GM19351 (cell line): ENCODE measurements at regions not wholly inside any gene's neighbourhood (a gene's known extent, or its start where the extent isn't known, plus 50 kb on each side); places are given as distances from the start of the nearest gene placed in this dataset.

Source experiments
- ATAC-seq: cut with Tn5 transposase; IDR thresholded peaks from one replicate; pipeline ENCODE4 v1.9.1; 2021; ENCODE audit warnings: mild to moderate bottlenecking, moderate library complexity; ENCODE audit not compliant: unreplicated experiment

DNA sequence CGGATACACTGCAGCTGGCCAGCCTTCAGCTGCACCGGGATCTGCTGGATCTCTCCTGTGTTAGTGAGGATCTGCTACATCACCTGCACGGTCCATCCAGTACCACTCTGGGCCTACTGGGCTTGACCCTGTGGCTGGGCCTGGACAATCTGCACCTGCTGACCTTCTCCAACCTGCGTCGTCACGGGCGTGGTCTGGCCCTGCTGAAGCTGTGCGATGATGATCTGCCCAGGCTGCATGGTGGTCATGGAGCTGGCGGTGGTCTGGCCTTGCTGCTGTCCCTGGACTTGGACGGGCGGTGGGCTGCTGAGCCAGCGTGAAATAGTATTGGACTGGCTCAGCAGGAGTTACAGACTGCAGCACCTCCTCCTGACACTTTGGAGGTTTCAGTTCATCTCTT is 137.1 kb upstream of the GAS1 start:
- no peak for ATAC-seq

- no peak for ATAC-seq
Observed at GRCh38 chr9:87085073-87085472, 137.8 kb upstream of the GAS1 start.

DNA sequence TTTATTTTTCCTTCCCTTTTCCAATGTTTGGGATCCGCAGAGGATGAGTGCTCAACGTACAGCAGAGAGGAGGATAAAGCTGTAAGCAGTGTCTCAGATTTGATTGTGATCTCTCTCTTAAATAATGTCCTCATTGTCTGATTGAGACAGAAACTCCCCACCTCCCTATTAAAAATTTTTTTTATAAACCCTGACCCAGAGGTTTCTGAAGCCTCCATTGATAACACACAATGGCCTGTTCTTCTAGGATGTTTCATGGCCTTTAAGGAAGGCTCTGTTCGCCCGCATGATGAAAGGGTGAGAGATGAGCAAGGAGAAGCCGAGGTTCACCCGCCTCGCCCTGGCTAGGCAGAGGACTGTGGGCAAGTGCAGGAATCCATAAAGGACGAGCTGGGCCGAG is 138.2 kb upstream of the GAS1 start:
- ATAC-seq = no peak

GRCh38 chr9:87086221-87086818 is 139.0 kb upstream of the GAS1 start:
- ATAC-seq = no peak

DNA sequence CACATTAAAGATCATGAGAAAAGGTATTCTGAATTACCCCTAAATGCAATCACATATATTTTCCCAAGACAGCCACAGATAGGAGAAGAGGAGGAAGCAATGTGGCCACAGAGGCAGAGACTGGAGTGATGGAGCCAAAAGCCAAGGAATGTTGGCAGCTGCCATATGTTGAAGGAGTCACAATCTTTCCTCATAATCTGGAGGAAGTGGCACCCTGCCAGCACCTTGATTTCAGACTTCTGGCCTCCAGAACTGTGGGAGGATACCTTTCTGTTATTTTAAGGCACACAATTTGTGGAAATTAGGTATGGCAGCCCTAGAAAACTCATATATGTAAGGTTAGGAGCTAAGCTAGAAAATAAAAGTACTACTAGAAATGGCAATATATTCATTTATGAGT is 139.9 kb upstream of the GAS1 start:
- ATAC-seq = no peak

DNA sequence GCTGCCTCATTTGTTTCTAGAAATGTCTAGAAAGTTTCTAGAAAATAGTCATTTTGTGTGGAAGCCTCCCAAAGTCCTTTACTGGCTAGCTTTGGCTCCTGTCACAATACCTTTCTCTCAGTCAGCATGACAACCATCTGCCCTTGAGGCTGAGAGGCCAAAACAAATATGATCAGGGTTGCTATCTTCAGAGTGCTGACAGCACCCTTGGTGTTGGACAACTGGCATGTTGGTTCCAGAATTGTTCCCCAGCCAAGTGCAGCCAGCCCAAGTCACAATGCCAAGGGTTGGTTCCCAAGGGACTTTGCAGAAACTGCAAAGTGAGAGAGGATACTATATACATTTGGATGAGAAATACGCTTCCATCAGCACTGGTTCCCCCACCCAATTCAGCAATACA is 140.9 kb upstream of the GAS1 start:
- ATAC-seq = no peak

GRCh38 chr9:87088621-87089365 is 141.5 kb upstream of the GAS1 start:
- ATAC-seq = no peak

GRCh38 chr9:87089506-87089905 is 142.2 kb upstream of the GAS1 start:
- ATAC-seq = no peak

DNA sequence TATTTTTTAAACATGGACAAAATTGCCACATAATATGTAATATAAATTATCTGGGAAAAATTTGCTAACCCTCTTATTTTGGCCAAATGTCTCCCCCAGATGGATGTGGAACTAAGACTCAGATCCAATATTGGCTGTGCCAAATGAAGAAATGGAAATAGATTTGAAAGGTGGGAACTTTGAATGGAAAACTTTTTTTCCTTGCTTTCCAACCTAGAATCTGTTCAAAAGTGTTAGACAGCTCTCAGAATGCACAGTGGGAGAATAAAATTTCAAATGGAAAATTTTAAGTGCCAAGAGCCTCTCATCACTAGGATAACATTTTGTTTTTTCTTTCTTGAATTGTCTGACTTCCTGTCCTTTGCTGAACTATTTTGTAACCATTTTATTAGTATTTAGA is 142.6 kb upstream of the GAS1 start:
- no peak for ATAC-seq

- no peak for ATAC-seq
Observed at GRCh38 chr9:87093777-87094176, 146.5 kb upstream of the GAS1 start.

DNA sequence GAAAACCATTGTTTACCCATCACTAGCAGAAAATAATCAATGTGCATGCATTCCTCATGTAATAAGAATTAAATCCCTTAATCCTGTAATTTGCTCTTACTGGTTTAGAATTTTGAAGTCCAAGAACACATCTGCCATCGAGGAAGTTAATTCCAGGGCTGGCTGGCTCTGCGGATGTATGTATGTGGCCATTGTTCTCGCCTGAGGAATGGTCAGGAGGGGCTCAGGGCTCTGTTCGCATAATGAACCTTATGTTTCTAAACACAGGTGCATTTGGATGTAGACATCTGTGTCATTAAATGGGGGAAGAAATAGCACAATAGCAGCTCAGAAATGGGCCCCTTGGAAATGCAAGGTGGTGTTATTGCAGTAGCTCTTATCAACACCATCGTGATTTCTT is 148.6 kb upstream of the GAS1 start:
- no peak for ATAC-seq

GRCh38 chr9:87096506-87096905 is 149.2 kb upstream of the GAS1 start:
- ATAC-seq = no peak

- ATAC-seq = no peak
Observed at GRCh38 chr9:87097238-87097637, 149.9 kb upstream of the GAS1 start.

GRCh38 chr9:87099407-87099806 is 152.1 kb upstream of the GAS1 start:
- no peak for ATAC-seq

DNA sequence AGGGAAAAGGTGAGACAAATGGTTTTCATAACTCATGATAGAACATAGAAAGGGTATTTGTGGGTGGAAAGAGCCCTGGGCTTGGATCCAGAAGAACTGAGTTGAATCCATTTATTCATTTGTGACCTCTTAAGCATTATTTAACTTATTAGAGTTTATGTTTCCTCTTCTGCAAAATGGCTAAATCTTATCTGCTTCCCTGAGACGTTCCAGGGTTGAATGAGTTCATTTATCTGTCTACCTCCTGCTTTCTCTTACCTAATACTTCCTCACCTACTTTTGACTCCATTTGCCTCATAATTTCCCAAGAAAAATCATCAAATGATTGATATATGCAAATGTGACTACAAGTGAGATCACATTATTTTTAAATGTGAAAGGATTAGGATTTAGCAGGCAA is 152.7 kb upstream of the GAS1 start:
- no peak for ATAC-seq

DNA sequence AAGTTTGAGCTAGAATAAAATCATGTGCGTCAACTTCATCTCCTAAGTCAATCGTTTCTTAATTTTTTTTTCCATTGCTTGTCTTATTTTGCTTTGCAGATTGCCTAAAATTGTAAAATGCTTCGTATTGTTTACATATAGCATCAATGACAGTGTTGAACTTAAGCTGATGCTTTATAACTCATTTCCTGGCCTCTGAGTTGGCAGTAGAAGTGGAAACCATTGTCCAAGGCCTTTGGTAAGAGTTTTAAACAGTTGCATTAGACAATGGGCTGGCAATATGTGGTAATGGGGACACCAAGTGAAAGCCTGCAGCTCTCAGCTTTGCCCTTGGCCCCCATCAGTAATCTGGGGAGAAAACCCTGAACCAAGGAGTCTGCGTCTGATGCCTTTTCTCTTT is 154.8 kb upstream of the GAS1 start:
- no peak for ATAC-seq

DNA sequence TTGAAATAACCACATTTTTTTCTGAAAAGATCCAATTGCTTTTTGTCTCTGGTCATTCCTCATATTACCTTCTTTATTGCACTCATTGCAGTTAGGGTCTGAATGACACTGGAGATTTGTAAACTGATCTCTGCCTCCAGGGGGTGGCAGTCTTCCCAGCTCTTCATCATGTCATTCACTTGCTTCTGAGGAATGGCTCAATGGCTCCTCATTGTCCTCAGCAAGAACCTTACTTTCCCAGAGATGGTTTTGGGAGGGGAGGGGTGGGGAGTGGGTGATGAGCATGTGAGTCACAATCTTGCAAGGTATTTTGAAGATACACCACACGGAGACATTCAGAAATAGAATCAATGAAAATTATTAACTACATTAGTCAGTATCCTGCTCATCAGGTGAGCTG is 159.8 kb upstream of the GAS1 start:
- no peak for ATAC-seq

- no peak for ATAC-seq
Observed at GRCh38 chr9:87108661-87109060, 161.4 kb upstream of the GAS1 start.

DNA sequence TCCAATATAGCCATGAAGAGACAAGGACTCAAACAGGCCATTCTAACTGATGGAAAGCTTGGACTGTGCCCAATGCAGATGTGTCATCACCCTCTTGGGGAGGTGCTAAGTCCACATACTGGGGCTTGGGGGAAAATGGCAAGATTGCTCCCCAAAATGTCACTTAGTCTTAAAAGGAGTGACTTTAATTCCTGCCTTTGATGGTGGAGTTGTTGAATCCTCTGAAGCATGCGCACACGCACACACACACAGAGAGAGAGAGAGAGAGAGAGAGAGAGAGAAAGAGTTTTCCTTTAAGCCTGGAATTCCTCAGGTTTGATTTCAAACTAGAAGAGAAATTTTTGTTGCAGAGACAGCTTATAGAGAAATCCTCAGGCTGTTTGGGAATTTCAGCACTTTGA is 161.9 kb upstream of the GAS1 start:
- ATAC-seq = no peak

DNA sequence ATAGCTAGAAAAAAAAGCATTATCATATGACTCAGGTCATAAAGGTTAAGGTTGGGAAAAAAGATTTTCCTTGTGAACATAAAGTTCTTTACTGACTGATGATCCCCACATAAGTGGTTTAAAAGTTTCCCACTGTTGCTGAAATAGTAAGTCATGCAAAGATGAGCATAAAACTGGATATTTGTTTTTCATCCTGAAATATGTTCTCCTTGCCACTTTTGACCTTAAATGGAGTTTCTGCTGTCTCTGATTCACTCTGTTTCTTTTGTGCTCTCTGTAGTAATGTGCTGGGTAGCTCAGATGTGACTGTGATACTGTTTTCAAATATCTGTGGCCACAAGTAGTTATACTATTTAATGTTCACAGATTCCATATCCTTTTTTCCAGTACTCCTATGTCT is 162.5 kb upstream of the GAS1 start:
- no peak for ATAC-seq

GRCh38 chr9:87111010-87111409 is 163.7 kb upstream of the GAS1 start:
- ATAC-seq = no peak

DNA sequence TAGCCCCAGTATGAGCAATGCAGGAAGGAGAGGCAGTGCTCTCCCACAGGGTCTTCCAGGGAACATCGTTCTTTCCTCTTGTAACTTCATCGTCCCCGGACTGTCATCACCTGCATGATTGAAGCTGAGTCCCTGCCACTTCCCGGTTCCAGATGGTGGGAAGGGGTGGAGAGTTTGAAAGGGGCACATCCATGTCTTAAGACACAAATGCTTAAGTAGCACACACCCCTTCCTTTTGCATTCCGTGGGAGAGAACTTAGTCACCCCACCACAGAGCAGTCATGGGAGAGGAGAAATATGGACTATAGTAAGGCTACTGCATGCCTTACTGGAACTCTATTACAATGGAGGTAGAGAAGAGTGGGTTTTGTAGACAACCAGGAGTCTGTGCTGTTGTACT is 165.3 kb upstream of the GAS1 start:
- no peak for ATAC-seq

- ATAC-seq = no peak
Observed at GRCh38 chr9:87113874-87114273, 166.6 kb upstream of the GAS1 start.
